Keratinocyte (primary cell): ENCODE measurements at regions not wholly inside any gene's neighbourhood (a gene's known extent, or its start where the extent isn't known, plus 50 kb on each side); places are given as distances from the start of the nearest gene placed in this dataset.

ENCODE experiments used
- DNase-seq: peaks from one replicate; pipeline ENCODE4 v3.0.0-alpha.2; 2011; ENCODE audit warnings: low read depth, missing footprints, low spot score
- FAIRE-seq: peaks from 2 replicates; lab custom pipeline; 2011; peaks lifted over from hg19 to GRCh38; lab: Jason Lieb, UNC
- H2AFZ ChIP-seq: 2 replicates; pipeline ENCODE4 v1.6.0; 2012; ENCODE audit warnings: low read length, control low read depth, inconsistent platforms; ENCODE audit not compliant: control insufficient read depth
- H3K27ac ChIP-seq: 2 replicates; pipeline ENCODE4 v1.5.1; 2011; ENCODE audit warnings: low read length; ENCODE audit not compliant: control insufficient read depth, insufficient read depth
- H3K27me3 ChIP-seq: 3 replicates; pipeline ENCODE4 v1.6.0; 2011; ENCODE audit warnings: low read length; ENCODE audit not compliant: control insufficient read depth, insufficient read depth; ENCODE audit errors: extremely low read depth
- H3K36me3 ChIP-seq, 2 experiments: 2 replicates in 1 of 2; 3 replicates in 1 of 2; pipeline ENCODE4 v1.5.1; 2011; ENCODE audit warnings: low read length in 2 of 2, mild to moderate bottlenecking in 1 of 2; ENCODE audit not compliant: control insufficient read depth in 2 of 2, insufficient read depth in 2 of 2; ENCODE audit errors: extremely low read depth in 1 of 2
- H3K4me1 ChIP-seq: 3 replicates; pipeline ENCODE4 v1.5.1; 2011; ENCODE audit warnings: low read length; ENCODE audit not compliant: control insufficient read depth, insufficient read depth; ENCODE audit errors: extremely low read depth
- H3K4me2 ChIP-seq: 3 replicates; pipeline ENCODE4 v1.6.0; 2011; ENCODE audit warnings: low read depth, low read length; ENCODE audit not compliant: control insufficient read depth, insufficient read depth; ENCODE audit errors: extremely low read depth
- H3K4me3 ChIP-seq, 3 experiments: fragments of 200-600 bp in 1 of 3; sonication (generic) in 1 of 3; 2 replicates in 2 of 3; 3 replicates in 1 of 3; pipeline ENCODE4 v1.5.1; 2011 to 2016; ENCODE audit warnings: low read length in 3 of 3, mild to moderate bottlenecking in 3 of 3, control low read depth in 2 of 3, inconsistent platforms in 1 of 3, low read depth in 1 of 3, mixed read lengths in 1 of 3, mixed run types in 1 of 3, moderate library complexity in 1 of 3; ENCODE audit not compliant: control insufficient read depth in 2 of 3, insufficient read depth in 2 of 3; ENCODE audit errors: extremely low read depth in 1 of 3
- H3K79me2 ChIP-seq: 2 replicates; pipeline ENCODE4 v1.6.0; 2012; ENCODE audit warnings: low read length; ENCODE audit not compliant: control insufficient read depth, insufficient read depth
- H3K9ac ChIP-seq: 3 replicates; pipeline ENCODE4 v1.6.0; 2011; ENCODE audit warnings: low read length; ENCODE audit not compliant: control insufficient read depth, insufficient read depth; ENCODE audit errors: extremely low read depth
- H3K9me1 ChIP-seq: 3 replicates; pipeline ENCODE4 v1.6.0; 2011; ENCODE audit warnings: low read length; ENCODE audit not compliant: control insufficient read depth, insufficient read depth; ENCODE audit errors: extremely low read depth
- H3K9me3 ChIP-seq: 2 replicates; pipeline ENCODE4 v1.5.1; 2012; ENCODE audit warnings: low read depth, low read length; ENCODE audit not compliant: control insufficient read depth
- H4K20me1 ChIP-seq: 3 replicates; pipeline ENCODE4 v1.6.0; 2011; ENCODE audit warnings: low read length; ENCODE audit not compliant: control insufficient read depth, insufficient read depth; ENCODE audit errors: extremely low read depth
- CTCF ChIP-seq, 3 experiments: IDR thresholded peaks in 1 of 3; conservative IDR thresholded peaks in 1 of 3; optimal IDR thresholded peaks in 1 of 3; 2 replicates in 2 of 3; 3 replicates in 1 of 3; pipeline versions ENCODE3 to v1.5.1; 2011; ENCODE audit warnings: low read length in 3 of 3, mild to moderate bottlenecking in 3 of 3, moderate library complexity in 2 of 3, control low read depth in 1 of 3, inconsistent platforms in 1 of 3; ENCODE audit not compliant: insufficient read depth in 2 of 3; ENCODE audit errors: extremely low read depth in 1 of 3
- EZH2 ChIP-seq: IDR thresholded peaks from one replicate; pipeline ENCODE4 v1.6.1; 2012; ENCODE audit warnings: inconsistent platforms, mild to moderate bottlenecking, low read length, moderate library complexity
- dilution Hi-C: fragments of 300-500 bp; cut with MboI; formaldehyde crosslinking; loops from one replicate; pipeline ENCODE4 v1.7.0; 2020; ENCODE audit warnings: low sequenced_read_pairs; ENCODE audit not compliant: extremely low pct_ligation_motif_present

DNA sequence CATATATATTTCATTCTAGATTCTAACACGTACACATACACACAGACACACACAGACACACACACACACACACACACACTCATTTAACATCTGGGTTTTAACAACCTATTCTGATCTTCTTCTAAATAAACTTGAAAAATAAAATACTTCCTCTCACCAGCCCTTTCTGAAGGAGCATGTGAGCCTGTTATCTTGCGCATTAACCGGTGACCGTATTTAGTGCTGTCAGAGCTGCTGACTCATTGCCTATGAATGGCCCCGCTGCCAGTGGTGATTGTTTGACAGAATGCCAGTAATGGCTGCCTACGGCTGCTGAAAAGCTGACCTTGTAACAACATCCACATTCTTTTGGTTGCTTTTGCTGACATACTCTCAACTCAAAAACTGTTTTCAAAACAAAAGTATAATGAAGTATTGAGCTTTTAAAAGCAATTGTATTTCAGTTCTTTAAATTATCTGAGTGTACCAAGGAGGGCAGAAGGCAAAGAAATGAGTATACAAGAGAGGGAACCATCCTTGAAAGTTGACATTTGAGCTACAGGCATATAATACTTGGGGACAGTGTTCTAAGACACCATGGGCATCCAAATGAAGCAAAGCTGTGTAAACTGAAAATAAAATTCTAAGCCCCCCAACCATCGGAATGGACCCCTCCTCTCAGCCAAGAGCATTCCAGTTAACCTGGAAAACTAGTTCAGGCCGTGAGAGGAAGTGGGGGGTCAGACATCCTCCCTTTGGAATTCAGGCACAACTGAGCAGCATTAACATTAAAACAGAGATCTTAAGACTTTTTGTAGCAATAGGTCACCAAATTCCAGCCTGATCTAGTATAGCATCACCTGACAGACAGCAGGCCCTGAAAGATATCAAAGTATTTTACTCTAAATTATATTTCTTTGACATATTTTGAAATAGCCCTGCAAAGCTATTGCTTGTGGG lies 50.2 kb upstream of the DTNA start:
- peaks cover 8% of the 10 kb centered on the region for H3K4me1 ChIP-seq
- H3K79me2 ChIP-seq: no peaks in the 10 kb centered on the region
- no peaks in the 10 kb centered on the region for H3K27me3 ChIP-seq
- H4K20me1 ChIP-seq: no peaks in the 10 kb centered on the region
- no peak overlapping the region for H3K27ac ChIP-seq
- no peaks in the 10 kb centered on the region for H3K36me3 ChIP-seq
- FAIRE-seq (peak; percentile 81), DNase-seq (peak; percentile 58)
- H3K4me3 ChIP-seq: no peak overlapping the region
- H3K9ac ChIP-seq: no peak overlapping the region
- no peaks in the 10 kb centered on the region for H3K9me3 ChIP-seq
- dilution Hi-C loops: no loop called here
- no peak overlapping the region for H3K4me2 ChIP-seq
- TF ChIP-seq EZH2 (no peak), CTCF (optimal IDR thresholded peaks at IDR 0.05 in 1 of 3, IDR thresholded peaks at IDR 0.05 in 1 of 3, conservative IDR thresholded peaks at IDR 0.05 in 1 of 3; ENCODE audit: extremely low read depth in 1 of 3, insufficient read depth in 2 of 3, low read length in 3 of 3) (no peak)
- no peaks in the 10 kb centered on the region for H3K9me1 ChIP-seq
- H2AFZ ChIP-seq: no peak overlapping the region
